ENCODE measurements at regions not wholly inside any gene's neighbourhood (a gene's known extent, or its start where the extent isn't known, plus 50 kb on each side); places are given as distances from the start of the nearest gene placed in this dataset.

DNA sequence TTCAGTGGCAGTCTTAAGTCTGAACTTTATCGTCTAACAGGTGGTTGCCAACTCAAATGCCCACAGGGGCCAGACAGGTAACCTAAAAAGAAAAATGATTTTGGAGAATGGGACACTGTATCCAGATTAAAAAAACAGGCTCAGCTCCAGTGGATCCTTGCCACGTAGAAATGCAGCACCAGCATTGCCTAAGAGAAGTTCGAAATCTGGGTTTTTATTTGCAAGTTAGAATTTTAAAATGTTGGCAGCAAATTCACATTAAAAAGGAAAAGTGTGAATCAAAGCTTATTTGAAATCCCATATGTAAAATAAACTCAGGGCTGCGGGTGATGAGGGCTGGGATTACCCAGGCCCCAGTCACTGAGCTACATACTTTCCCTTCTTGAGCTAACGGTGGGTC is 408.5 kb upstream of the SUCLG2 start:
- TF ChIP-seq EZH2 (IDR thresholded peaks at IDR 0.05; ENCODE audit: borderline replicate concordance, low read depth, low read length, severe bottlenecking): no peak
- TF ChIP-seq CTCF (IDR thresholded peaks at IDR 0.05; ENCODE audit: borderline replicate concordance, extremely low read depth, low read length, poor library complexity, severe bottlenecking): no peak
- ATAC-seq (ENCODE audit: insufficient read depth, low read depth) (no peak), DNase-seq (no peak)
- Histone ChIP-seq H3K9me3 (ENCODE audit: insufficient read depth, low read length, severe bottlenecking) (no peaks in the 10 kb centered on the region), H3K27ac (ENCODE audit: low read length) (no peak overlapping the region), H3K4me1 (ENCODE audit: insufficient read depth, low read length) (no peaks in the 10 kb centered on the region), H3K36me3 (ENCODE audit: insufficient read depth, low read length) (no peaks in the 10 kb centered on the region), H3K4me3 (ENCODE audit: low read depth in 1 of 2, low read length in 2 of 2) (no peak overlapping the region), H3K4me2 (ENCODE audit: insufficient read depth, low read length) (no peak overlapping the region), H3K9ac (ENCODE audit: low read depth, low read length) (no peak overlapping the region), H2AFZ (ENCODE audit: low read depth, low read length) (no peak overlapping the region), H4K20me1 (ENCODE audit: insufficient read depth, low read length) (no peaks in the 10 kb centered on the region), H3K79me2 (ENCODE audit: insufficient read depth, low read length) (no peaks in the 10 kb centered on the region), H3K27me3 (ENCODE audit: insufficient read depth, low read length, poor library complexity) (no peaks in the 10 kb centered on the region)

DNA sequence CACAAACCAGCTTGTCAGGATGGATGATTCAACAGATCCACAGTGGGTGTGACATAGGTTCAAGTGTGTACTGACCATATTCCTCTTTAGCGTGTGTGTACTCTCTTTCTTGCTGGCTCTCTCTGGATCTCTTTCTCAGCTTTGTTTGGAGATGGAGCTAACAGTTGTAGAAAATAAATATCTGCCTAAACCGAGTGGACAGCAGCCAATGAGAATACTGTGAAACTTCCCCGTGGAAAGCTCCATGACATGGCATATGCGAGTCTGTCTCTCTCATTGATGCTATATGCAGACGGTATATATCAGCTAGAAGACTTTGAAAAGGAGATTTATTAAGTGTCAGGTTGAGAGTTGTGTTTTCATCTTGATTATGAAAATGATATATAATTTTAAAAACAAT is 406.5 kb upstream of the SUCLG2 start:
- no peak for ATAC-seq (ENCODE audit: insufficient read depth, low read depth)

DNA sequence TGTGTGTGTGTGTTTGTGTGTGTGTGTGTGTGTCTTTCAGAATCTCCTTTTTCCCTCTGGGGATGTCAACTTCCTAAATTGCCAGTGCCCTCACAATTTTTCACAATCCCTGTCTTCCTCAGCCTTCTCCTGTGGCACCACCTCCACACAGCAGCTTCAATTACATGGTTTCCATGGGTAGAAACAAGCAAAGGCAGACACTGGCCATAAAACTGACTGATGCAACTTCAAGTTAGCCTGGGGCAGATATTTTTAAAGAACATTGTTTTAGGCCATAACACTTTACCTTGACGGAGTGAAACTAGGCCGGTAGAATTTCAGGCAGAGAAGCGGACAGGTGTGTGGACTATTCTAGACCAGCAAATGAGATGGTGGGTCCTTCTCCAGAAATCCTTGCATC is 405.8 kb upstream of the SUCLG2 start:
- no peak overlapping the region for H3K9ac ChIP-seq (ENCODE audit: low read depth, low read length)
- no peak overlapping the region for H3K4me3 ChIP-seq (ENCODE audit: low read depth in 1 of 2, low read length in 2 of 2)
- H3K9me3 ChIP-seq (ENCODE audit: insufficient read depth, low read length, severe bottlenecking): no peaks in the 10 kb centered on the region
- no peaks in the 10 kb centered on the region for H4K20me1 ChIP-seq (ENCODE audit: insufficient read depth, low read length)
- no peak overlapping the region for H3K27ac ChIP-seq (ENCODE audit: low read length)
- H3K79me2 ChIP-seq (ENCODE audit: insufficient read depth, low read length): no peaks in the 10 kb centered on the region
- DNase-seq (no peak), ATAC-seq (ENCODE audit: insufficient read depth, low read depth) (no peak)
- TF ChIP-seq CTCF (IDR thresholded peaks at IDR 0.05; ENCODE audit: borderline replicate concordance, extremely low read depth, low read length, poor library complexity, severe bottlenecking) (no peak), EZH2 (IDR thresholded peaks at IDR 0.05; ENCODE audit: borderline replicate concordance, low read depth, low read length, severe bottlenecking) (no peak)
- H3K4me2 ChIP-seq (ENCODE audit: insufficient read depth, low read length): no peak overlapping the region
- no peak overlapping the region for H2AFZ ChIP-seq (ENCODE audit: low read depth, low read length)
- no peaks in the 10 kb centered on the region for H3K36me3 ChIP-seq (ENCODE audit: insufficient read depth, low read length)
- no peaks in the 10 kb centered on the region for H3K27me3 ChIP-seq (ENCODE audit: insufficient read depth, low read length, poor library complexity)
- H3K4me1 ChIP-seq (ENCODE audit: insufficient read depth, low read length): no peaks in the 10 kb centered on the region

More for the DNA sequence above, 406.5 kb upstream of the SUCLG2 start:
- Histone ChIP-seq H3K27ac (ENCODE audit: low read length) (no peak overlapping the region), H3K27me3 (ENCODE audit: insufficient read depth, low read length, poor library complexity) (no peaks in the 10 kb centered on the region), H3K4me1 (ENCODE audit: insufficient read depth, low read length) (no peaks in the 10 kb centered on the region), H3K79me2 (ENCODE audit: insufficient read depth, low read length) (no peaks in the 10 kb centered on the region), H3K36me3 (ENCODE audit: insufficient read depth, low read length) (no peaks in the 10 kb centered on the region), H3K4me2 (ENCODE audit: insufficient read depth, low read length) (no peak overlapping the region), H3K9ac (ENCODE audit: low read depth, low read length) (no peak overlapping the region), H2AFZ (ENCODE audit: low read depth, low read length) (no peak overlapping the region), H3K9me3 (ENCODE audit: insufficient read depth, low read length, severe bottlenecking) (no peaks in the 10 kb centered on the region), H3K4me3 (ENCODE audit: low read depth in 1 of 2, low read length in 2 of 2) (no peak overlapping the region), H4K20me1 (ENCODE audit: insufficient read depth, low read length) (no peaks in the 10 kb centered on the region)
- TF ChIP-seq CTCF (IDR thresholded peaks at IDR 0.05; ENCODE audit: borderline replicate concordance, extremely low read depth, low read length, poor library complexity, severe bottlenecking) (no peak), EZH2 (IDR thresholded peaks at IDR 0.05; ENCODE audit: borderline replicate concordance, low read depth, low read length, severe bottlenecking) (no peak)
- DNase-seq: no peak

GRCh38 chr3:68059628-68060152 is 405.3 kb upstream of the SUCLG2 start:
- TF ChIP-seq CTCF (IDR thresholded peaks at IDR 0.05; ENCODE audit: borderline replicate concordance, extremely low read depth, low read length, poor library complexity, severe bottlenecking) (no peak), EZH2 (IDR thresholded peaks at IDR 0.05; ENCODE audit: borderline replicate concordance, low read depth, low read length, severe bottlenecking) (no peak)
- no peaks in the 10 kb centered on the region for H3K9me3 ChIP-seq (ENCODE audit: insufficient read depth, low read length, severe bottlenecking)
- no peak for ATAC-seq (ENCODE audit: insufficient read depth, low read depth)
- no peaks in the 10 kb centered on the region for H3K79me2 ChIP-seq (ENCODE audit: insufficient read depth, low read length)
- no peak overlapping the region for H3K4me2 ChIP-seq (ENCODE audit: insufficient read depth, low read length)
- H3K36me3 ChIP-seq (ENCODE audit: insufficient read depth, low read length): no peaks in the 10 kb centered on the region
- H3K4me1 ChIP-seq (ENCODE audit: insufficient read depth, low read length): no peaks in the 10 kb centered on the region
- no peak overlapping the region for H3K9ac ChIP-seq (ENCODE audit: low read depth, low read length)
- no peaks in the 10 kb centered on the region for H3K27me3 ChIP-seq (ENCODE audit: insufficient read depth, low read length, poor library complexity)
- no peak for DNase-seq
- no peak overlapping the region for H3K27ac ChIP-seq (ENCODE audit: low read length)
- H3K4me3 ChIP-seq (ENCODE audit: low read depth in 1 of 2, low read length in 2 of 2): no peak overlapping the region
- no peaks in the 10 kb centered on the region for H4K20me1 ChIP-seq (ENCODE audit: insufficient read depth, low read length)
- H2AFZ ChIP-seq (ENCODE audit: low read depth, low read length): no peak overlapping the region

Data from DND-41 (cell line).